BLaER1 treated with 17β-estradiol and CSF1 and Interleukin-3, amounts not matched to agents 10 nM and 100 nM (cell line): ENCODE measurements at regions not wholly inside any gene's neighbourhood (a gene's known extent, or its start where the extent isn't known, plus 50 kb on each side); places are given as distances from the start of the nearest gene placed in this dataset.

Experiments
- H3K27ac ChIP-seq, 11 experiments: shearing (Covaris generic); formaldehyde crosslinking; 2 replicates each; pipeline ENCODE4 v1.8.1; 2022
- H3K27me3 ChIP-seq, 11 experiments: shearing (Covaris generic); formaldehyde crosslinking; 2 replicates each; pipeline ENCODE4 v1.8.1; 2022
- H3K36me3 ChIP-seq, 11 experiments: shearing (Covaris generic); formaldehyde crosslinking; 2 replicates each; pipeline ENCODE4 v1.8.1; 2022
- H3K4me1 ChIP-seq, 10 experiments: shearing (Covaris generic); formaldehyde crosslinking; 2 replicates each; pipeline ENCODE4 v1.8.1; 2022
- H3K4me2 ChIP-seq, 11 experiments: shearing (Covaris generic); formaldehyde crosslinking; 2 replicates each; pipeline ENCODE4 v1.8.1; 2022
- H3K4me3 ChIP-seq, 10 experiments: shearing (Covaris generic); formaldehyde crosslinking; 2 replicates each; pipeline ENCODE4 v1.8.1; 2022
- H3K9ac ChIP-seq, 11 experiments: shearing (Covaris generic); formaldehyde crosslinking; 2 replicates each; pipeline ENCODE4 v1.8.1; 2022
- H3K9me3 ChIP-seq, 11 experiments: shearing (Covaris generic); formaldehyde crosslinking; replicated peaks in 1 of 11; 2 replicates each; pipeline ENCODE4 v1.8.1; 2022
- H4K20me1 ChIP-seq, 11 experiments: shearing (Covaris generic); formaldehyde crosslinking; 2 replicates each; pipeline ENCODE4 v1.8.1; 2022
- Cebpa-rat ChIP-seq, 11 experiments: shearing (Covaris generic); IDR thresholded peaks; 2 replicates each; pipeline ENCODE4 v1.8.1; 2022

- Histone ChIP-seq H3K36me3 (no peaks in the 10 kb centered on the region), H3K27me3 (no peaks in the 10 kb centered on the region), H3K9ac (no peak overlapping the region), H3K4me3 (no peak overlapping the region), H3K4me1 (peaks cover 15 to 40% (median 17%) of the 10 kb centered on the region in 10 experiments; a peak in 18 of 20 replicates), H3K27ac (no peak overlapping the region), H3K9me3 (no peaks in the 10 kb centered on the region), H3K4me2 (no peak overlapping the region), H4K20me1 (no peaks in the 10 kb centered on the region; a peak in 1 of 22 replicates)
- TF ChIP-seq Cebpa-rat (IDR thresholded peaks at IDR 0.05) = no peak
These were observed 150.2 kb upstream of the UNC5B start for GRCh38 chr10:71062156-71062555.

GRCh38 chr10:71063401-71063800, 149.0 kb upstream of the UNC5B start:
- no peak overlapping the region; a peak in 1 of 22 replicates for H3K27ac ChIP-seq

GRCh38 chr10:71064413-71065118, 147.8 kb upstream of the UNC5B start:
- H3K4me3 ChIP-seq = no peak overlapping the region
- peaks cover 28 to 60% (median 32%) of the 10 kb centered on the region in 10 experiments for H3K4me1 ChIP-seq
- H3K9ac ChIP-seq = no peak overlapping the region
- no peaks in the 10 kb centered on the region; a peak in 1 of 22 replicates for H4K20me1 ChIP-seq
- TF ChIP-seq Cebpa-rat (IDR thresholded peaks at IDR 0.05) = no peak
- H3K36me3 ChIP-seq = no peaks in the 10 kb centered on the region
- no peaks in the 10 kb centered on the region for H3K9me3 ChIP-seq
- H3K27ac ChIP-seq = no peak overlapping the region; a peak in 2 of 22 replicates
- H3K27me3 ChIP-seq = no peaks in the 10 kb centered on the region
- peak overlapping the region in 10 of 11 experiments; percentile 22 to 56 (median 35); a peak in 18 of 22 replicates for H3K4me2 ChIP-seq

More at GRCh38 chr10:71063401-71063800, 149.0 kb upstream of the UNC5B start:
- no peaks in the 10 kb centered on the region for H3K9me3 ChIP-seq
- no peaks in the 10 kb centered on the region for H3K27me3 ChIP-seq
- H4K20me1 ChIP-seq = no peaks in the 10 kb centered on the region; a peak in 1 of 22 replicates
- H3K4me1 ChIP-seq = peaks cover 17 to 49% (median 21%) of the 10 kb centered on the region in 10 experiments; a peak in 18 of 20 replicates
- no peak overlapping the region for H3K4me3 ChIP-seq
- no peaks in the 10 kb centered on the region for H3K36me3 ChIP-seq
- H3K9ac ChIP-seq = no peak overlapping the region
- no peak for TF ChIP-seq Cebpa-rat (IDR thresholded peaks at IDR 0.05)
- H3K4me2 ChIP-seq = peak overlapping the region in 3 of 11 experiments; percentile 29 to 50 (median 41); a peak in 5 of 22 replicates

- no peak overlapping the region for H3K9ac ChIP-seq
- H3K36me3 ChIP-seq = no peaks in the 10 kb centered on the region
- H3K27ac ChIP-seq = no peak overlapping the region; a peak in 1 of 22 replicates
- 0 out of 22 replicates have a peak overlapping the region, but pooled peaks of 1 of the 11 experiments have one; percentile 50 for H3K4me2 ChIP-seq
- no peaks in the 10 kb centered on the region for H3K9me3 ChIP-seq
- H3K4me3 ChIP-seq = no peak overlapping the region
- no peaks in the 10 kb centered on the region; a peak in 1 of 22 replicates for H4K20me1 ChIP-seq
- H3K27me3 ChIP-seq = no peaks in the 10 kb centered on the region
- H3K4me1 ChIP-seq = peaks cover 37 to 66% (median 42%) of the 10 kb centered on the region in 10 experiments
- TF ChIP-seq Cebpa-rat (IDR thresholded peaks at IDR 0.05) = no peak
These were observed 146.7 kb upstream of the UNC5B start for GRCh38 chr10:71065659-71066058.

GRCh38 chr10:71066600-71066999, 145.8 kb upstream of the UNC5B start:
- Histone ChIP-seq H3K36me3 (no peaks in the 10 kb centered on the region), H3K9me3 (no peaks in the 10 kb centered on the region), H3K9ac (no peak overlapping the region), H3K4me3 (no peak overlapping the region), H3K4me2 (peak overlapping the region in 8 of 11 experiments; percentile 15 to 73 (median 44); a peak in 15 of 22 replicates), H4K20me1 (no peaks in the 10 kb centered on the region; a peak in 1 of 22 replicates), H3K27ac (no peak overlapping the region), H3K4me1 (peaks cover 37 to 66% (median 42%) of the 10 kb centered on the region in 10 experiments), H3K27me3 (no peaks in the 10 kb centered on the region)
- TF ChIP-seq Cebpa-rat (IDR thresholded peaks at IDR 0.05) = no peak

GRCh38 chr10:71067098-71067740, 145.2 kb upstream of the UNC5B start:
- Histone ChIP-seq H3K4me1 (peaks cover 37 to 66% (median 42%) of the 10 kb centered on the region in 10 experiments), H3K4me3 (no peak overlapping the region), H3K9ac (no peak overlapping the region), H3K9me3 (no peaks in the 10 kb centered on the region), H4K20me1 (no peaks in the 10 kb centered on the region; a peak in 1 of 22 replicates), H3K36me3 (no peaks in the 10 kb centered on the region), H3K27me3 (no peaks in the 10 kb centered on the region), H3K27ac (no peak overlapping the region), H3K4me2 (peak overlapping the region in 8 of 11 experiments; percentile 15 to 73 (median 44); a peak in 15 of 22 replicates)
- TF ChIP-seq Cebpa-rat (IDR thresholded peaks at IDR 0.05) = no peak

- Histone ChIP-seq H3K27ac (peak overlapping the region in 2 of 11 experiments; percentile 25 to 32; a peak in 3 of 22 replicates), H3K27me3 (no peaks in the 10 kb centered on the region), H3K4me1 (peaks cover 37 to 52% (median 41%) of the 10 kb centered on the region in 10 experiments), H4K20me1 (no peaks in the 10 kb centered on the region; a peak in 1 of 22 replicates), H3K9ac (no peak overlapping the region), H3K4me3 (no peak overlapping the region), H3K4me2 (peak overlapping the region; percentile 17 to 83 (median 63)), H3K9me3 (no peaks in the 10 kb centered on the region), H3K36me3 (no peaks in the 10 kb centered on the region)
- no peak for TF ChIP-seq Cebpa-rat (IDR thresholded peaks at IDR 0.05)
These were observed 143.5 kb upstream of the UNC5B start for GRCh38 chr10:71068861-71069271.

GRCh38 chr10:71069909-71070666, 142.3 kb upstream of the UNC5B start:
- Histone ChIP-seq H3K4me3 (no peak overlapping the region), H3K36me3 (no peaks in the 10 kb centered on the region), H3K4me1 (peaks cover 27 to 40% (median 31%) of the 10 kb centered on the region in 10 experiments), H3K27ac (peak overlapping the region in 3 of 11 experiments; percentile 3 to 26 (median 4); a peak in 3 of 22 replicates), H4K20me1 (no peaks in the 10 kb centered on the region; a peak in 1 of 22 replicates), H3K9me3 (no peaks in the 10 kb centered on the region), H3K9ac (peak overlapping the region in 2 of 11 experiments; percentile 13 to 22; a peak in 4 of 22 replicates), H3K4me2 (peak overlapping the region in 10 of 11 experiments; percentile 9 to 79 (median 64); a peak in 18 of 22 replicates), H3K27me3 (no peaks in the 10 kb centered on the region)
- no peak for TF ChIP-seq Cebpa-rat (IDR thresholded peaks at IDR 0.05)
